Kidney capillary endothelial cell (primary cell): ENCODE measurements at regions not wholly inside any gene's neighbourhood (a gene's known extent, or its start where the extent isn't known, plus 50 kb on each side); places are given as distances from the start of the nearest gene placed in this dataset.
"Not testable (repeated sequence)": the region's sequence is repeated elsewhere in the genome, so short reads cannot be mapped to it uniquely, and the experiment has no call there.

ENCODE experiments used
- DNase-seq: peaks from one replicate; pipeline ENCODE4 v3.0.0-alpha.2; 2018; ENCODE audit warnings: low spot score

- no peak for DNase-seq
Measured at GRCh38 chrX:55326985-55327384, 62.3 kb upstream of the PAGE3 start.

DNA sequence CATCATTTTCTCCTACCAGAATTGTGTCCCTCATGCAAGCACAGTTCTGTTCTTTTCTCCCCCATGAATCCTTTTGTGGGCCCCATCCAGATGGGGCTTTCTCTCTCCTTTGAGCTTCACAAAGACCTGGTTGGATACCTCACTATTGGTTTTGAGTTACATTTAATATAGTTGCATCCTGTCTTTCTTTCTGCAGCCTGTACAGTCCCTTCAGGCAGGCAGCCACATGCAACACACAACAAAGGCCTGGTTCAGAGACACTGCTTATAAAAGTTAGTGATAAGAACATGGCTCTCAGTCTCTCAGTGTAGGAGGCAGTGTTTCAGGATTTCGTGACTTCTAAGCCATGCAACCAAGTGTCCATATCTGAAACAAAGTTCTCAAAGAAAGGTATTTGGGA is 70.6 kb upstream of the PAGE3 start:
- no peak for DNase-seq

GRCh38 chrX:55336176-55336575 is 71.5 kb upstream of the PAGE3 start:
- no peak for DNase-seq

DNA sequence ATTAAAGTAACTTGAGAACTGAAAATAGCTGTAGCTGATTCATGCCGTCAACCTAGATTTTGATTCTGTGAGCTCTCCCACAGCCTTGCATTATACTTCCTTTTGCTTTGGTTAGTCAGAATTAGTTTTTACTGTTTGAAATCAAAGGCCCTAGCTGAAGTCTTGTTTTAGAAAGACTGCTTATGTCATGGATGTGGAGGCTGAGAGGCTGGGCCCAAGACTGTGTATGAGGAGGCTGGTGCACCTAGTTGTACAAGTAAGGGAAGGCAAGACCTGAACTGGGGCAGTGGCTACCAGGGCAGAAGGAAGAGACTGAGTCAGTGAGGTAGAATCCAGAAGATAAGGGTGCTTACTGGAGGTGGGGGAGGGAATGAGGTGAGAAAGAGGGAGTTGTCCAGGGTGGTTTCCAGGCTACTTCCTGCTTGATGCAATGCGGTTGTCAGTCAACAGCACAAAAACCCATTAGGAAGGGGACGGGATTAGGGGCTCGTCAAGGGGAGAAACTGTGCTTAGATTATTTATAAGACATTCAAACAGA is 76.2 kb upstream of the PAGE3 start:
- no peak for DNase-seq

GRCh38 chrX:55342533-55343501 is 78.1 kb upstream of the PAGE3 start:
- DNase-seq, result peak; percentile 1

- DNase-seq, result no peak
Measured at GRCh38 chrX:55356609-55357008, 91.9 kb upstream of the PAGE3 start.

- no peak for DNase-seq
Measured at GRCh38 chrX:55357236-55357635, 92.5 kb upstream of the PAGE3 start.

- no peak for DNase-seq
Measured at GRCh38 chrX:55379396-55379795, 72.5 kb upstream of the MAGEH1 start.

- no peak for DNase-seq
Measured at GRCh38 chrX:55389376-55389775, 62.6 kb upstream of the MAGEH1 start.

DNA sequence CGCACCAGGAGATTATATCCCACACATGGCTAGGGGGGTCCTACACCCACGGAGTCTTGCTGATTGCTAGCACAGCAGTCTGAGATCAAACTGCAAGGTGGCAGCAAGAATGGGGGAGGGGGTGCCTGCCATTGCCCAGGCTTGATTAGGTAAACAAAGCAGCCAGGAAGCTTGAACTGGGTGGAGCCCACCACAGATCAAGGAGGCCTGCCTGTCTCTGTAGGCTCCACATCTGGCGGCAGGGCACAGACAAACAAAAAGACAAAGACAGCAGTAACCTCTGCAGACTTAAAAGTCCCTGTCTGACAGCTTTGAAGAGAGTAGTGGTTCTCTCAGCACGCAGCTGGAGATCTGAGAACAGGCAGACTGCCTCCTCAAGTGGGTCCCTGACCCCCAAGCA is 55.1 kb upstream of the MAGEH1 start:
- not testable (repeated sequence) for DNase-seq
